DND-41 (cell line): ENCODE measurements at regions not wholly inside any gene's neighbourhood (a gene's known extent, or its start where the extent isn't known, plus 50 kb on each side); places are given as distances from the start of the nearest gene placed in this dataset.

Experiments
- ATAC-seq: fragments of 200-7000 bp; cut with Tn5 transposase; 3 replicates; pipeline ENCODE4 v1.9.1; 2021; ENCODE audit warnings: low read depth; ENCODE audit not compliant: insufficient read depth
- DNase-seq: peaks from one replicate; pipeline ENCODE4 v3.0.0-alpha.2; 2020
- H2AFZ ChIP-seq: 2 replicates; pipeline ENCODE4 v1.6.0; 2012; ENCODE audit warnings: low read depth, low read length
- H3K27ac ChIP-seq: 2 replicates; pipeline ENCODE4 v1.5.1; 2012; ENCODE audit warnings: low read length, inconsistent platforms
- H3K27me3 ChIP-seq: fragments of 200-600 bp; sonication (generic); 2 replicates; pipeline ENCODE4 v1.6.0; 2012; ENCODE audit warnings: low read length, mild to moderate bottlenecking, inconsistent platforms; ENCODE audit not compliant: insufficient read depth, poor library complexity
- H3K36me3 ChIP-seq: 2 replicates; pipeline ENCODE4 v1.5.1; 2012; ENCODE audit warnings: low read length, inconsistent platforms; ENCODE audit not compliant: insufficient read depth
- H3K4me1 ChIP-seq: 2 replicates; pipeline ENCODE4 v1.5.1; 2012; ENCODE audit warnings: mild to moderate bottlenecking, low read length; ENCODE audit not compliant: insufficient read depth
- H3K4me2 ChIP-seq: 2 replicates; pipeline ENCODE4 v1.6.0; 2012; ENCODE audit warnings: mild to moderate bottlenecking, moderate library complexity, low read length, inconsistent platforms; ENCODE audit not compliant: insufficient read depth
- H3K4me3 ChIP-seq, 2 experiments: fragments of 200-600 bp in 1 of 2; shearing (Covaris generic) in 1 of 2; 2 replicates each; pipeline ENCODE4 v1.5.1; 2012 to 2016; ENCODE audit warnings: inconsistent platforms in 2 of 2, low read length in 2 of 2, mild to moderate bottlenecking in 2 of 2, low read depth in 1 of 2, moderate library complexity in 1 of 2
- H3K79me2 ChIP-seq: 2 replicates; pipeline ENCODE4 v1.6.0; 2012; ENCODE audit warnings: low read length, inconsistent platforms; ENCODE audit not compliant: insufficient read depth
- H3K9ac ChIP-seq: 2 replicates; pipeline ENCODE4 v1.6.0; 2012; ENCODE audit warnings: low read depth, mild to moderate bottlenecking, inconsistent platforms, low read length, moderate library complexity
- H3K9me3 ChIP-seq: 2 replicates; pipeline ENCODE4 v1.5.1; 2012; ENCODE audit warnings: low read length, moderate library complexity, mild to moderate bottlenecking, inconsistent platforms; ENCODE audit not compliant: insufficient read depth, severe bottlenecking
- H4K20me1 ChIP-seq: 2 replicates; pipeline ENCODE4 v1.6.0; 2012; ENCODE audit warnings: low read length; ENCODE audit not compliant: insufficient read depth
- EZH2 ChIP-seq: IDR thresholded peaks from 3 replicates; pipeline ENCODE4 v1.6.1; 2012; ENCODE audit warnings: borderline replicate concordance, low read depth, mild to moderate bottlenecking, moderate library complexity, low read length, inconsistent platforms; ENCODE audit not compliant: severe bottlenecking
- TF ChIP-seq, protein P1 (sequence below): IDR thresholded peaks from 2 replicates; pipeline ENCODE4 v1.5.1; 2012; ENCODE audit warnings: borderline replicate concordance, low read length, moderate library complexity, mild to moderate bottlenecking; ENCODE audit not compliant: poor library complexity, severe bottlenecking; ENCODE audit errors: extremely low read depth

DNA sequence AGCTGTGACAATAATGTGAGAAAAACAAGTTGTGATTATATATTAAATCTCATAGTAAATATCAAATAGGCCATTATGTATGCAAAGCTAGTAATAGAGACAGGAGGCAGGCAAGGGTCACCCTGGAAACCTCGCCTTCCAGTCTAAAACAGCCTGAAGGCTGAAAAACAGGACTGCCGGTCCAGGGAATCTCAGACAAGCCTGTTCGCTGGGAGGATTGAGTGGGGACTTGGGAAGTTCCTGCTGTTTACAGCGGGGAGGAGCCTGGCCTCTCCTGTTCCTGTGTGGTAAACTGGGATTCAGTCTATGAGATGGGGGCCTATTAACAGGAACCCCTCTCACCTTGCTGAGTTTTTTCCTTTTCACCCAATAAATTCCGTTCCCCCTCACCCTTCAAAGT is 2317.3 kb downstream of the PCDH7 start:
- H3K4me3 ChIP-seq = no peak overlapping the region
- no peak for DNase-seq
- H2AFZ ChIP-seq = no peak overlapping the region
- H3K27me3 ChIP-seq = no peaks in the 10 kb centered on the region
- no peaks in the 10 kb centered on the region for H3K9me3 ChIP-seq
- no peak overlapping the region for H3K27ac ChIP-seq
- no peaks in the 10 kb centered on the region for H3K36me3 ChIP-seq
- no peak overlapping the region for H3K4me2 ChIP-seq
- H3K4me1 ChIP-seq = no peaks in the 10 kb centered on the region
- H4K20me1 ChIP-seq = no peaks in the 10 kb centered on the region
- no peak for ATAC-seq
- H3K79me2 ChIP-seq = no peaks in the 10 kb centered on the region
- no peak overlapping the region for H3K9ac ChIP-seq
- TF ChIP-seq EZH2 = no peak
- TF ChIP-seq, protein P1, sequence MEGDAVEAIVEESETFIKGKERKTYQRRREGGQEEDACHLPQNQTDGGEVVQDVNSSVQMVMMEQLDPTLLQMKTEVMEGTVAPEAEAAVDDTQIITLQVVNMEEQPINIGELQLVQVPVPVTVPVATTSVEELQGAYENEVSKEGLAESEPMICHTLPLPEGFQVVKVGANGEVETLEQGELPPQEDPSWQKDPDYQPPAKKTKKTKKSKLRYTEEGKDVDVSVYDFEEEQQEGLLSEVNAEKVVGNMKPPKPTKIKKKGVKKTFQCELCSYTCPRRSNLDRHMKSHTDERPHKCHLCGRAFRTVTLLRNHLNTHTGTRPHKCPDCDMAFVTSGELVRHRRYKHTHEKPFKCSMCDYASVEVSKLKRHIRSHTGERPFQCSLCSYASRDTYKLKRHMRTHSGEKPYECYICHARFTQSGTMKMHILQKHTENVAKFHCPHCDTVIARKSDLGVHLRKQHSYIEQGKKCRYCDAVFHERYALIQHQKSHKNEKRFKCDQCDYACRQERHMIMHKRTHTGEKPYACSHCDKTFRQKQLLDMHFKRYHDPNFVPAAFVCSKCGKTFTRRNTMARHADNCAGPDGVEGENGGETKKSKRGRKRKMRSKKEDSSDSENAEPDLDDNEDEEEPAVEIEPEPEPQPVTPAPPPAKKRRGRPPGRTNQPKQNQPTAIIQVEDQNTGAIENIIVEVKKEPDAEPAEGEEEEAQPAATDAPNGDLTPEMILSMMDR = no peak

DNA sequence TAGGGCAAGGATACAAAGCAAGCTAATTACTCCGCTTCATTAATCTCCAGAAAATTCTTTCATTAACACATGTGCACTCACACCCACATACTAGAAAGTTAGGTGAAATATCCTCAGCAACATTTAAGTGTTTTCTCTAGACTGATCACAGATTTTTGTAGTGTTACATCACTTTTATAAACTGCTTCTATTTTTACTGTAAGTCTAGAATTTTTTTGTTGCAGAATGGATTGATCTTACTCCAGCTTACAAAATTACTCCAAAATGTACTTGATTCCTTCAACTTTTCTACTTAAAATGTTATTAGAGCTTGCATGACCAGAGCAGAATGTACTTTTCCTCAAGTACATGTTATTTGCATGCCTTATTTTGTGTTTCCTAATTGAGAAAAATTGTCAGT is 2325.2 kb downstream of the PCDH7 start:
- TF ChIP-seq, protein P1 = no peak

DNA sequence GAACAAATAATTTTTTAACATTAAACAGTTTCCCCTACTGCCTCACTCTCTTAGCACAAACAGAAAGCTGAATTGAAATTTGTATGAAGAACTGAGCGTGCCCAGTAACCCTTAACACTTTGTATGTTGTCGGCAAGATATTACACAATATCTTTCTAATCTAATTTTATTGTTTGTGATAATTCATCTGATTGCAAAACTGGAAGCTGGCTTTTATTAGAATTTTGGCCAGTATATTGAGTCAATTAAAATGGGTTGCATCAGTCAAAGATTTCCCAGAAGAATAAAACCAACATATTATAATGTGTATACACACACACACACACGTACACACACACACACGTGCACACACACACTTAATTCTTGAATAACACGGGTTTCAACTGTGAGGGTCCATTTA is 2332.1 kb downstream of the PCDH7 start:
- DNase-seq (no peak), ATAC-seq (no peak)
- Histone ChIP-seq H3K79me2 (no peaks in the 10 kb centered on the region), H4K20me1 (no peaks in the 10 kb centered on the region), H3K9ac (no peak overlapping the region), H3K9me3 (no peaks in the 10 kb centered on the region), H3K4me3 (no peak overlapping the region), H3K27ac (no peak overlapping the region), H3K4me1 (no peaks in the 10 kb centered on the region), H3K27me3 (no peaks in the 10 kb centered on the region), H3K4me2 (no peak overlapping the region), H3K36me3 (no peaks in the 10 kb centered on the region), H2AFZ (no peak overlapping the region)
- TF ChIP-seq, protein P1 = no peak
- TF ChIP-seq EZH2 = no peak

More for the DNA sequence above, 2325.2 kb downstream of the PCDH7 start:
- Histone ChIP-seq H3K79me2 (no peaks in the 10 kb centered on the region), H3K9me3 (no peaks in the 10 kb centered on the region), H3K4me2 (no peak overlapping the region), H4K20me1 (no peaks in the 10 kb centered on the region), H3K4me1 (no peaks in the 10 kb centered on the region), H3K27ac (no peak overlapping the region), H2AFZ (no peak overlapping the region), H3K4me3 (no peak overlapping the region), H3K27me3 (no peaks in the 10 kb centered on the region), H3K9ac (no peak overlapping the region), H3K36me3 (no peaks in the 10 kb centered on the region)
- no peak for ATAC-seq
- no peak for DNase-seq

DNA sequence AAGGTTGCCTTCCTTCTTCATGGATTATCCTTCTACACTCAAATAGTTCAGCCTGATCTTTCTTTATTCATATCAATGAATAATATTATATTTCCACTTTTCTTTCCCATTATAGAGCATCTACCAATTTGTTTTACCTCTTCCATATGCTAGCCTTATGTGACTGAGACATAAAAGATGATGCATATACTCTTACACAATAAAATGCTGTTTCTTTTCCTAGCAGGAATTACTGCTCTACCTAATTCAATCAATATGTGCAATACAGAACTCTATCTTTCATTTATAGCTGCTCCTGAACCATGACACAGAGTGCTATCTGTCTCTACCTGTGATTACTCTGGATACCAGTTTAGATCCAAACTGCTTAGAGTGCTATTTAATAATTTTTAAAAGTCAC is 2334.0 kb downstream of the PCDH7 start:
- Histone ChIP-seq H3K27me3 (no peaks in the 10 kb centered on the region), H3K27ac (no peak overlapping the region), H3K9me3 (no peaks in the 10 kb centered on the region), H4K20me1 (no peaks in the 10 kb centered on the region), H3K4me2 (no peak overlapping the region), H3K9ac (no peak overlapping the region), H3K79me2 (no peaks in the 10 kb centered on the region), H3K36me3 (no peaks in the 10 kb centered on the region), H3K4me1 (no peaks in the 10 kb centered on the region), H2AFZ (no peak overlapping the region), H3K4me3 (no peak overlapping the region)
- ATAC-seq (no peak), DNase-seq (no peak)
- TF ChIP-seq EZH2 = no peak
- TF ChIP-seq, protein P1 = no peak
